ENCODE measurements at regions not wholly inside any gene's neighbourhood (a gene's known extent, or its start where the extent isn't known, plus 50 kb on each side); places are given as distances from the start of the nearest gene placed in this dataset.

- no peaks in the 10 kb centered on the region for H3K4me1 ChIP-seq
- ATAC-seq (no peak), DNase-seq (ENCODE audit: low read depth in 1 of 2, low spot score in 1 of 2) (no peak), FAIRE-seq (no peak)
- ChIA-PET POLR2A (no interaction called here), CTCF (interaction anchor here (1.6 kb wide), 1 partner anchor 20 kb away, joined by 3 read pairs; no protein-coding TSS in a partner anchor)
- H3K4me2 ChIP-seq, result no peak overlapping the region
- H3K4me3 ChIP-seq, result no peak overlapping the region
- H3K9me3 ChIP-seq, result no peaks in the 10 kb centered on the region
- WGBS (ENCODE audit: missing lambda C conversion rate), result 27% methylated on average over 2 of the region's 2 CpGs
- no peak for TF ChIP-seq MYC (IDR thresholded peaks at IDR 0.05; ENCODE audit: borderline replicate concordance, low read length)
- no peak for TF ChIP-seq JUN (IDR thresholded peaks at IDR 0.05)
- no peak for TF ChIP-seq POLR2A (IDR thresholded peaks at IDR 0.05; ENCODE audit: low read length)
- no peak for TF ChIP-seq CHD4 (IDR thresholded peaks at IDR 0.05; ENCODE audit: borderline replicate concordance)
- TF ChIP-seq EP300 (IDR thresholded peaks at IDR 0.05), result no peak
- no peak for TF ChIP-seq HEYL (CRISPR knock-in tag; IDR thresholded peaks at IDR 0.05)
- no peak for TF ChIP-seq KDM1A (IDR thresholded peaks at IDR 0.05; ENCODE audit: low read depth)
- no peak for TF ChIP-seq USF2 (IDR thresholded peaks at IDR 0.05)
- TF ChIP-seq KDM5A (IDR thresholded peaks at IDR 0.05), result no peak
- no peak for TF ChIP-seq BHLHE40 (IDR thresholded peaks at IDR 0.05; ENCODE audit: low read depth, low read length)
- TF ChIP-seq EHMT2 (IDR thresholded peaks at IDR 0.05; ENCODE audit: low read depth), result no peak
- TF ChIP-seq ZFP36 (IDR thresholded peaks at IDR 0.05; ENCODE audit: borderline replicate concordance, partially characterized antibody), result no peak
- TF ChIP-seq SMC3 (IDR thresholded peaks at IDR 0.05), result no peak
- TF ChIP-seq ZNF302 (CRISPR knock-in tag; IDR thresholded peaks at IDR 0.05), result no peak
- TF ChIP-seq RCOR1 (IDR thresholded peaks at IDR 0.05; ENCODE audit: low read depth, low read length), result no peak
- no peak for TF ChIP-seq ESRRA (IDR thresholded peaks at IDR 0.05; ENCODE audit: borderline replicate concordance, low read length)
- TF ChIP-seq HOXB5 (CRISPR knock-in tag; IDR thresholded peaks at IDR 0.05), result no peak
- no peak for TF ChIP-seq ZSCAN20 (CRISPR knock-in tag; IDR thresholded peaks at IDR 0.05)
- no peak for TF ChIP-seq JUNB (IDR thresholded peaks at IDR 0.05)
- no peak for TF ChIP-seq ELK1 (IDR thresholded peaks at IDR 0.05; ENCODE audit: low read depth, low read length)
- H3K27ac ChIP-seq, result no peak overlapping the region
These were observed 141.0 kb downstream of the NR4A2 start for GRCh38 chr2:156191527-156191926.

GRCh38 chr2:156190517-156190916, 142.0 kb downstream of the NR4A2 start:
- Histone ChIP-seq H3K27ac (no peak overlapping the region), H3K4me3 (no peak overlapping the region), H3K4me1 (no peaks in the 10 kb centered on the region), H3K4me2 (no peak overlapping the region), H3K9me3 (no peaks in the 10 kb centered on the region)
- WGBS (ENCODE audit: missing lambda C conversion rate), result 34% methylated on average over 3 of the region's 3 CpGs
- CTCF ChIA-PET, result no interaction called here
- FAIRE-seq (no peak), ATAC-seq (no peak), DNase-seq (ENCODE audit: low read depth in 1 of 2, low spot score in 1 of 2) (no peak)
- TF ChIP-seq FOSL2 (IDR thresholded peaks at IDR 0.05) (no peak), FOSL2 (CRISPR knock-in tag; IDR thresholded peaks at IDR 0.05) (no peak), TFCP2L1 (CRISPR knock-in tag; IDR thresholded peaks at IDR 0.05) (no peak), REST (IDR thresholded peaks at IDR 0.05) (no peak), MAFK (IDR thresholded peaks at IDR 0.05; ENCODE audit: partially characterized antibody) (no peak), RNF2 (IDR thresholded peaks at IDR 0.05; ENCODE audit: borderline replicate concordance, low read depth) (no peak), HOXB13 (CRISPR knock-in tag; IDR thresholded peaks at IDR 0.05; ENCODE audit: low read depth) (no peak), CBX8 (IDR thresholded peaks at IDR 0.05) (no peak), HOXA7 (CRISPR knock-in tag; IDR thresholded peaks at IDR 0.05) (no peak), CEBPB (IDR thresholded peaks at IDR 0.05) (no peak), POLR2A (IDR thresholded peaks at IDR 0.05; ENCODE audit: low read length) (no peak), RAD21 (conservative IDR thresholded peaks at IDR 0.05 in 1 of 2, IDR thresholded peaks at IDR 0.05 in 1 of 2) (no peak), ZC3H11A (IDR thresholded peaks at IDR 0.05) (no peak), RCOR1 (IDR thresholded peaks at IDR 0.05; ENCODE audit: low read depth, low read length) (no peak), KDM5A (IDR thresholded peaks at IDR 0.05) (no peak), EHF (CRISPR knock-in tag; IDR thresholded peaks at IDR 0.05) (no peak)
- POLR2A ChIA-PET, result no interaction called here

All from A549 (cell line).